Putamen (tissue), 1 donor: ENCODE measurements at regions not wholly inside any gene's neighbourhood (a gene's known extent, or its start where the extent isn't known, plus 50 kb on each side); places are given as distances from the start of the nearest gene placed in this dataset.

Source experiments
- DNase-seq: peaks from one replicate; pipeline ENCODE4 v3.0.0-alpha.2; 2016; ENCODE audit warnings: low spot score

DNA sequence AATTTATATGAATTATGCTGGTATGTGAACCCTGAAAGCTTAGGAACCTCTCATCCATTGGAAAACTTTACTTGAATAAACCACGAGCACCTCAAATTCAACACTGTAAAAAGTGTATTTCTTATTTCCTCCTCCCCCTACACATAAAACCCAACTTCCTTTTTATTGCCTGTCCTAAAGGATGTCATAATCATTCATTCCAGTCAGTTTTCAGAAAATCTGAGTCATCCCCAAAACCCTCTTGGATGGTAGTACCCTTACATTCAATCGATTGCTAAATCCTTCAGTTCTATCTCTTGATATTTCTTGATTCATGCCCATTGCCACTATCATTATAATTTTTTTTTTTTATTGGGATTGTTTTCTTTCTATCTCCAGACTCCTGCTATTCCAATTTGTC is 91.1 kb upstream of the ATP8A1 start:
- DNase-seq = no peak

DNA sequence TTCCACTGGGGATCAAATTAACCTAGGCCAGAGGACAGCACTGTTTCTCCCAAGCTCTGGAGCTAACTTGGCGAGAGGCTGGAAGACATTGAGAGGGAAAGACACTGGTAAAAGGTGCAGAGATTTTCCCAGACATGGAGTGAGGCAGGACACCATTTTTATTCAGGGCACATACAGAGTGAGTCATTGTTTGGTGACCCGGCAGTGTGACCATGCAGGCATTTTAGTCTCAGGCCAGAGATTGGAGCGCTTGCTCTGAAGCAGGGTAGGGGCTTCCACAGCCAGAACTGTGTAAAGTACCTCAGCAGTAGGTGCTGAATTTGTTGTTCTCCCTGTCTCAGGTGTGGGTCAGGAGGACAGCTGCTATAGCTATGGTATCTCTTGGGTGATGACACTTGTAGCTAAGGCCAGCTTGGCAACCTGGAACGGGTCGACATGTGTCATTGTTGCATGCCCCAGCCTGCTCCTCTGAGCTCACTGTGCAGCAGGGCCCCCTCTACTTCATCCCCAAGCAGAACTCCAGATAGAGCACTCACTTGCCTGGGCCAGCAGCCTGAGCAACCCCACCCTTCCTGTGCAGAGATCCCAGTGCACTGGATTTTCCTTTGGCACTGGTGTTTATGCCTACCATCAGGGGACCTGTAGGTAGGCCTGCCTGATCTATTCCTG is 79.8 kb upstream of the ATP8A1 start:
- DNase-seq = no peak

DNA sequence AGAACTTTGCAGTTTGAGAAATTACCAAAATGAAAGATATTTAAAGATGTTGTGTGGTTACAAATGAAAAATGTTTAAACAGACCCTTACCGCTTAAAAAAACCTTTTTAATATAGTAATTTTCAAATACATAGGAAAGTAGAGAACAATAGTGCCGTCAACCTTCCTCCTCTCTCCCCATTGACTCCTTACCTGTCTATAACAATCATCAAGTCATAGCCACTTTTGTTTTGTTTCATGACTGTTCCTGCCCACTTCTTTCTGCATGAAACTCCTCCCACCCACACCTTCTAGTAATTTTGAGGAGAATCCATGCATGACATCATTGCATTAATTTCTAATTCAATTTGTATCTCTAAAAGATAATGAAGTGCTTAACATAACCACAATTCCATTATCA is 76.5 kb upstream of the ATP8A1 start:
- no peak for DNase-seq

DNA sequence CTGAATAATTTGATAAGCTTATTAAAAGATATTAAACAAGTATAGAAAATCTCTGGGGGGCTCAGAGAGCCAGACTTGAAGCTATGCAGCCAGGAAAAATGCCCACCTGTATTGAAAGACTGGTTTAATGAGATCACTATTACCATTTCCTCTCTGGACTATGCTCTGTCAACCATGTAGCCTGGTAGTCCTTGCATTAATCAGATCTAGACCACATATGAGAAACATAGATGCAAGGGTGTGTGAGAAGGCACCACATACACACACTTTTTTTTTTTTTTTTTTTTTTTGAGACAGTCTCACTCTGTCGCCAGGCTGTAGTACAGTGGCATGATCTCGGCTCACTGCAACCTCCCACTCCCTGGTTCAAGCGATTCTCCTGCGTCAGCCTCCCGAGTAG is 75.9 kb upstream of the ATP8A1 start:
- DNase-seq = no peak

DNA sequence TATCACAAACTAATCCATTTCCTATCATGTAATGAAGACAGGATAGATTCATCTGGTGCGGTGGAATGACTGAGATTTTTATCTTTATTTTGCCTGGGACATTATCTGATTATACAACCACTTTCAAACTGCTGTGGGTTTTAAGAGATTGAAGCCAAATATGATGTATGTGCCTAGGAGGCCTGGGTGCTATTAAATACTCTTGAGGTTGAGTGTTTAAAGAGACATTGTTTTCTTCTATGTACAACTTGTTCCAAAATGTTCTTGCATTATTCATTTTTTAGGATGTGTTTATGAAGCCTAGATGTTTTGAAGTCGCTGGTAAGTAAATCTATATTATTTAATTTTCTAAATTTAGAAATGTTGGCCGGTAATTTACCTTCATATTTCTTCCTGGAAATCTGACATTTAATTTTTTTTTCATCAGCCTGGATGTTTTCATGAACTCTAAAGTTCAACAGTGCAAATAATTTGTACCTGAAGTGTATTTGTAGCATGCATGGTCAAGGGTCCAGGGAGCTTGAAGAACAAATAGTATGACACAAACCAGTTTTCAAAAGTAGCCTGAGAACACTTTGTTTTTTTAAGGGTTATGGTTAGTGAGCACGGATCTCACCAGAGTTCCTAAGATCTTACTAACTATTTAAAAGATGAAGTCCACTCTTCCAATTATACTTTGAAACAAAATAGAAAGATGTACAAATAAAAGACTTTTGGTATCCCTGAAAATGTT is 72.8 kb upstream of the ATP8A1 start:
- DNase-seq = no peak

DNA sequence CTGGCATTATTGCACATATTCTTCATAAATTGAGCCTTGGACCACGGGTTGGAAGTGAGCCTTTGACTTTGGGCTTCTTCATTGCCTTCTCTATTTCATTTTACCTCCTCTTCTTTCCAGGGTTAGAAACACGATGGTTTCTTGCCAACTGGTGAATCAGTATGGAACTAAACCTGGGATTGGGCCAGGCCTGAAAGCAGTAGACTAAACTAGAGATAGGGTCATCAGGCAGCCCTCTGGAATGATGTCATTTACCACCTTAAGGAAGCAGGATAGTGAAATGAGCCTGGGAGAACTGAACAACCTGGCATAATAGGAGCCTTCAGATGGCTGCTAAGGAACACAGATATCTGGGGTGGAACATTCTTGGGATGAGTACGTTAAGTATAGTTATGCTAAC is 67.5 kb upstream of the ATP8A1 start:
- DNase-seq = no peak

DNA sequence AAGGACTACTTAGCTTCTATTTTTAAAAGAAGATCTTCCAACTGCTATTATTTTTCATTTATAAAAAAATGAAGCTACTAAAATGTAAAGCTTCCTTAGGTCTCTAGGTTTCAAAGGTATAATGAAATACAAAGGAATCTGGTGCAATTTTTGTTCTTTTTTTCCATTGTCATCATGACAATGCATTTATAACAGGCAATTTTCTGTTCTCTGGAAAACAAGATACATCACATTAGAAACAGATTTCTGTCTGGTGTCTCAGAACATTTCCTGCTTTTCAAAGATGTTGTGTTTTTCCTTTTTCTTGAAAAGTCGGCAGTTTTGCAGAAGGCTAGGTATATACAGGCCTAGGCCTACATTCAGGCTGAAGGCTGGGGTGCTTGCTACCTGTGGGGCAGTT is 63.6 kb upstream of the ATP8A1 start:
- no peak for DNase-seq

DNA sequence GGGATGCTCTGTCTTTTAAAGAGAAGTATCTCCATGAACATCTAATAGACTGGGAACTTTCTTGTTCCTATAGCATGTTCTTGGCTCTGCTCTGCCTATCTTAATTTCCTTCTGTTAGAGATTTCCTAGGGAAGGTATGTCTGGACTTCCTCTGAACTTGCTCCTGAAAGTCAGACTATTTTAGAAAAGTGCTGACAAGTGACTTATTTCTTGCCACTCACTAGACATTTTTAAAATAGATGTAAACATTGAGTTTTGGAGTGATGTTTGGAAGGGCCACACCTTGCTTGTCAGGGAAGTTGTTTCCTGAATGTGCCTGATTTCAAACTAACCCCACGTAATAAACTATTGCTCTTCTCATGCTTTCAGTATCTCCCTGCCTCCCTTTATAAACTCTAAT is 62.4 kb upstream of the ATP8A1 start:
- DNase-seq = no peak

DNA sequence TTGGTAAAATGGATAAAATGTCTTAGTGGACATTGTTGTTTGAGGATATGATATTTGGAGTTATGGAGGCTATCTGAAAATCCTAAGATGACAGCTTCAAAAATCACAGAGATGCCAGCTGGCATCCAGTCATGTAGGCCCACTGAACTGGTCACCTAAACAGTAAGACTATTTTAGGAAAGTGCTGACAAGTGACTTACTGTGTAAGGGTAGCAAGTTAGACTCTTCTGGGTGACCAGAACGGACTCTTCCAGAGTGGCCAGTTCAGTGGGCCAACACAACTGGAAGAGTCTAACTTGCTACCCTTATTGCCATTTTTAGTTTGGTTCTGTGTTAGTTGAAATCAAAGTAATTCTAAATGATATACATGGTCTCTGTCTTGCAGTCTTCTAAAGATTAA is 61.4 kb upstream of the ATP8A1 start:
- no peak for DNase-seq

DNA sequence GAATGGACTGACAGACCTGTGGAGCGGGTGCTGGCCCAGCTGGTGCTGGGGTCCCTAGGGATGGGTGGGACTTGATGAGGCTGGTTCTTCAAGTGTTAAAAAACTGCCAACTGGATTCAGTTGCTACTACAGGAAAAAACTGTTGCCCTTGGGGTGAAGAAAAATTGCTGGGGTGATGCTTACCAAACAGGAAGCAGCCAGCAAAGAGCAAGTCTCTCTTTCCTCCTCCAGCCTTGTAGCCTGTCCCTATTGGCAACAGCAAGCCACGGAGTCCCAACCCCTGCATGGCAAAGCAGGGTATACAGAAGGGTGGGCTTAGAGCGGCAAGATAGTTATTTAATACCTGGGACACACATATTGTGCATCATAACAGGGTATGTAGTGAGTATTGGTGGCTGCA is 60.1 kb upstream of the ATP8A1 start:
- DNase-seq = no peak

DNA sequence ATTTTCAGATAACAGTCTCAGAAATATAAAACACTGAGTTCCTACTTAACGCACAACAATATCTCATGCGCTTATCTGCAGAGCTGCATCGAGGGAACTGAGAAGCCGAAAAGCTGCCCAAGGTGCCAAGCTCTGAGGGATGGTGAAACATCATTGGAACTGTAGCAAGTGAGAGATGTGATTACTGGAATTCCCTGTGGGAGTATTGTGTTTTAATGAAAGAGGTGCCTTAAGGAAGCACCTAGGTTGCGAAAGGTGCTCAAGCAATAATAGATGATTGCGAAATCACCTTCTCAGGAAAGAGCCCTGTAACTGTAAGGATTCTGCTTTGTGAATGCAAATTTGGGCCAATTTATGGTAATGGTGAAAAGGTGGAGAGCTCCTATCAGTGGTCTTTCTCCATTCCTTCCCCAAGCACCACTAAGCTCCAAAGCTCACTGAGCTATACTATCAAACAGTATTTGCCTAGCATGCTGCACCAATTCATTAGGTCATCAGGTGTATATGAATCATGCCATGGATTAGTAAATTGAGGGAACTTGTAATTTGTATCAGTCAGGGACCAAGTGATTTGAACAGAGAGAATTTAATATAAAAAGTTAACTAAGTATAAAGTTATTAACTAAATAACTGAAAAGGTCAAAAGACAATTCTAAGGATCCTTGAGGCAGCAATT is 59.0 kb upstream of the ATP8A1 start:
- DNase-seq = no peak

DNA sequence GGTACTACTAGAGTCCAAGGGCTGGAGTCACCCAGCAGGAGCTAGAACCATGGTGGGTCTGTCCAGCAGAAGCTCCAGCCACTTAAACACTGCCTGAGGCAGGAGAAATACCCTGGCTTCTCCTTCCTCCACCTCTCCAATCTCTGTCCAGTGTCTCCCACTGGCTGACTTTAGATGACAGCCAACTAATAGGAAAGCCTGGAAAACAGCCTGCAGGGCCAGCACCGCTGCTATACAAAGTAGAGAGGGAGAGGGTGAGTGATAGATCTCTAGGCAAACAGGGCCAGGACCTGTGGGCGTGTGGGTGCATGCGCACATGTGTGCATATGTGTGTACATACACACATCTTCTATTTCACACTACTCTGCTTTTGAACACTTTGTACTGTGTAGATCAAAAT is 56.5 kb upstream of the ATP8A1 start:
- DNase-seq = no peak

DNA sequence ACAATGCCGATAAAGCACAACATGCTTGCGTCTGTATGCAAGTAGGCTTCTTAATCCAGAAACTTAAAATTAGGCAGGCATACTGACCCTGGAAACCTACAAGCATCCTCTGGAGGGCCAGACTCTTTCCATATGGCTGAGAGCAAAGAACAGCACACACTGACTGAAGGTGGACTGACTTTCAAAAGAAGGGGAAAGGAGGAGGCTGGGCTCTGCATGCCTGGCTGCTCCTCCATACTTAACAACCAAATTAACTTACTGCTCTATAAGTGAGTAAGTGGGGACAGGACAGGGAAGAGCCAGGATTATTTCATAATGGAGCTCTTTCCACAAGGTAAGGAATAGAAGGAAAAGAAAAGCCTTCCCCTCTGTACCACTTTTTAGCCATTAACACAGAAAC is 55.9 kb upstream of the ATP8A1 start:
- DNase-seq = no peak

DNA sequence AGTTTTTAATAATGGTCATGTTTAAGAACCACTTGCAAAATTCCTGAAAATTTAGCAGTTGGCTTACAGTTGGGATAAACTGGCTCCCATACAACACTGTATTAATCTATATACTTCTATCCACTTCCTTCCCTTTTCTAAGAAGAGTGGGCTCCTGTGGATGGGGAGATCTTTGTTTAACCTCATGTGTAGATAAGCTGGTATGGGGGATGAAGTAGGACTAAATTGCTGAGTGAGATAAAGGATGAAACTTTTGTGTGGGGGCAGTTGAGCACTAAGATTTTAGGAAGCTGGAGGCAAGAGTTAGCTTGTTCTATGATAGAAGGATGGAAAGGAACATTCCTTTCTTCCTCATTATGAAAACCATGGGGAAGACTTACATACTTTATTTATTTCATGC is 54.6 kb upstream of the ATP8A1 start:
- DNase-seq = no peak

DNA sequence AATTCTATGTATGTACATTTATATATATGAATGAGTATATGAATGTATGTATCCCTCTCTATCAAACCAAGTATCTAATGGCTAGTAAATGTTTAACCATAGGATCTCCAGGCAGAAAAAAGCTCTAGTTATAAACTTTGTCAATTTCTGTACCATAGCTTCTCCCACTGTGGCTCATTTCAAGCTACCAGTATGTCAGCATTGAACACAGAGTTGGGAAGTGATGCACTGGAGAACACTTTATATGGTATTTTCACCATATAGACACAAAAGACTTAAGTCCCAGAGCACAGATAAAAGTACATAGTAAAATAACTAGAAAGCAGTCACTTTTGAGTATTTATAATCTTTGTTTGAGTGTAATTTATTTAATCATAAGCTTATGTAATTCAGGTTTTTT is 53.9 kb upstream of the ATP8A1 start:
- no peak for DNase-seq

DNA sequence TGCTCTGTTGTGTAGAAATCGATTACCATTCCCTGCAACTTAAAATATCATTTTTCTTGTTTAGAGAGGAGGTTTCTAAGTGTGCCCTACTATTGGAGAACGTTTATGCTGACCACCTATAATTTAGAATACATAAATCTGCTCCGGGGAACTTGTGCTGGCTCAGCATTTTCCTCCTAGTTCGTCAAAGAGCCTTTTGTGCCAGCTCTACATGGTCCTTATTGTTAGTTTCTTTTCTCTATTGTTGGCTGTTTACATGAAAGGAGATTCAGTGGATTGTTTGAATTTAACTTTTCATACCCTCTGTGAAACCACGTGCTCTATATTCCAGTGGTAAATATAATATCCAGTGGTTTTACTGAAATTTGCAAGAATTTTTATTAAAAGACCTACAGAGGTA is 53.4 kb upstream of the ATP8A1 start:
- peak; percentile 63 for DNase-seq

DNA sequence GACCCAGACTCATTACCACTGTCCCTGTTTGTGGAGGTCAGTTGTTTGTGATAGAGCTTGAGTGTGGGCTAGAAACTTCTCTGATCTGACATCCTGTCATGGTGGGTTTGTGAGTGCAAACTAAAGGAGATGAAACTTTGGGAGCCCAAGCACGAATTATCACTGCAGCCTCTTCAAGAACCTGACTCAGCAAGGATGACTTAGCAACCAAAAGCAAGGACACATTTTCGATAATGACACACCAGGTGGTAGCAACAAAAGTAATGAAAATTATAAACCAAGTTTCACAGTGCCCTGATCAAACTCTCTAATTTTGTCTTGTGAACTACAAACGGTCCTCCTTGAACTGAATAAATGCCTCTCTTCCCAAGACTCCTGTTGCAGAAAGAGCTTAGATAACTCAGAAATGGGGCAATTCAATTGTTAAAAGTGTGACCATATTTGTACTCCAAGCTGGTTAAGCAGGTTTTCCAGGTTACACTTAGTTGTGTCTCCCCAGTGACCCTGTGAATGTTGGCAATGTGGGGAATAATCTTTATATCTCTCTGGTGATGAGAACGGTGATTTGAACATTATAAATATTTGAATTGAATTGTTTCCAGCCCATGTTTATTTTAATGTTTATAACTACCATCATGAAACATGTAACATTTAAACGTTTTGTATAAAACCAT is 52.6 kb upstream of the ATP8A1 start:
- DNase-seq = no peak

DNA sequence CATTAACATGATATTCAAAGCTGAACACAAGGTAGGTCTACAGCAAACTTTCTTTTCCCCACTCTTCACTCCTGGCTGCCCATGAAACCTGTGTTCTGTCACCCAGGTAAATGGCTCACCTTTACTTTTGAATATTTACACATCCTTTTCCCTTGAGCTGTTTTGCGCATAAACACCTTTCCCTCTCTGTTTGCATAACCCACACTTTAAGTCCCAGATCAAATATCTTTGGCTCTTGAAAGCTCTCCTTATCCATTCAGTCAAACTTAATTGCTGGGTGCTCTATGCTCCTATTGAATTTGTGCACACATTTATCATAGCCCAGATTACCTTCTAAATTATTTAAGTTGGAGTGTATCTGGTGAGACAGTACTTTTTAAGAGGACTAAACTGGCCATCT is 51.7 kb upstream of the ATP8A1 start:
- DNase-seq = no peak
